HEK293 (cell line): ENCODE measurements at regions not wholly inside any gene's neighbourhood (a gene's known extent, or its start where the extent isn't known, plus 50 kb on each side); places are given as distances from the start of the nearest gene placed in this dataset.
"Not testable (repeated sequence)": the region's sequence is repeated elsewhere in the genome, so short reads cannot be mapped to it uniquely, and the experiment has no call there.

ENCODE experiments used
- CTCF ChIA-PET: fragments of 350-600 bp; formaldehyde crosslinking; extraction: SDS; loops from one replicate; lab custom pipeline; 2021; ENCODE audit warnings: antibody characterized with exemption; lab: Yijun Ruan, JAX
- POLR2A ChIA-PET: fragments of 300-600 bp; formaldehyde crosslinking; extraction: SDS; loops from one replicate; lab custom pipeline; 2020; ENCODE audit warnings: antibody characterized with exemption, inconsistent platforms; lab: Yijun Ruan, JAX
- H3K27ac ChIP-seq: fragments of 200-500 bp; sonication (Bioruptor generic); 2 replicates; pipeline ENCODE4 v1.5.1; 2014; ENCODE audit warnings: low read depth, low read length, control low read depth, inconsistent platforms; ENCODE audit errors: extremely low read depth
- H3K36me3 ChIP-seq, 2 experiments: fragments of 200-500 bp in 1 of 2; sonication (Bioruptor generic) in 1 of 2; 1 replicate in 1 of 2; 2 replicates in 1 of 2; pipeline ENCODE4 v1.5.1; 2014 to 2017; ENCODE audit warnings: inconsistent platforms in 2 of 2, low read length in 2 of 2; ENCODE audit not compliant: control insufficient read depth in 2 of 2, insufficient read depth in 1 of 2
- H3K4me1 ChIP-seq: fragments of 200-500 bp; sonication (Bioruptor generic); 2 replicates; pipeline ENCODE4 v1.5.1; 2014; ENCODE audit warnings: mild to moderate bottlenecking, low read length, inconsistent platforms; ENCODE audit not compliant: control insufficient read depth, insufficient read depth
- H3K4me3 ChIP-seq: 2 replicates; pipeline ENCODE4 v1.5.1; 2011; ENCODE audit warnings: low read depth, mild to moderate bottlenecking, control low read depth, low read length, moderate library complexity
- H3K9me3 ChIP-seq: fragments of 200-500 bp; sonication (Bioruptor generic); 2 replicates; pipeline ENCODE4 v1.5.1; 2014; ENCODE audit warnings: low read depth, low read length, inconsistent platforms; ENCODE audit not compliant: control insufficient read depth, insufficient read depth
- BCL11A ChIP-seq: fragments of 450-650 bp; formaldehyde crosslinking; IDR thresholded peaks from 2 replicates; pipeline ENCODE4 v1.5.1; 2016; ENCODE audit warnings: low read depth, missing biosample characterization, missing genetic modification characterization
- EGR2 ChIP-seq: fragments of 450-650 bp; formaldehyde crosslinking; IDR thresholded peaks from 2 replicates; pipeline ENCODE4 v1.5.1; 2016; ENCODE audit warnings: low read depth, missing biosample characterization, missing genetic modification characterization
- OVOL3 ChIP-seq: fragments of 450-650 bp; formaldehyde crosslinking; IDR thresholded peaks from 2 replicates; pipeline ENCODE4 v1.5.1; 2016; ENCODE audit warnings: missing biosample characterization, missing genetic modification characterization
- RBAK ChIP-seq: fragments of 450-650 bp; formaldehyde crosslinking; IDR thresholded peaks from 2 replicates; pipeline ENCODE4 v1.5.1; 2016; ENCODE audit warnings: missing biosample characterization, missing genetic modification characterization
- SALL2 ChIP-seq: fragments of 450-650 bp; formaldehyde crosslinking; IDR thresholded peaks from 2 replicates; pipeline ENCODE4 v1.5.0; 2017; ENCODE audit warnings: missing biosample characterization, mild to moderate bottlenecking, missing genetic modification characterization, borderline replicate concordance
- SCRT1 ChIP-seq: fragments of 450-650 bp; formaldehyde crosslinking; IDR thresholded peaks from 2 replicates; pipeline ENCODE4 v1.5.1; 2016; ENCODE audit warnings: missing biosample characterization, missing genetic modification characterization, borderline replicate concordance
- TSHZ1 ChIP-seq: fragments of 450-650 bp; formaldehyde crosslinking; IDR thresholded peaks from 2 replicates; pipeline ENCODE4 v1.5.1; 2016; ENCODE audit warnings: missing biosample characterization, missing genetic modification characterization, borderline replicate concordance
- ZNF19 ChIP-seq: fragments of 450-650 bp; formaldehyde crosslinking; IDR thresholded peaks from 2 replicates; pipeline ENCODE4; 2016; ENCODE audit warnings: missing biosample characterization, missing genetic modification characterization, low read depth
- ZNF202 ChIP-seq: fragments of 450-650 bp; formaldehyde crosslinking; IDR thresholded peaks from 2 replicates; pipeline ENCODE4 v1.5.1; 2016; ENCODE audit warnings: missing biosample characterization, missing genetic modification characterization, borderline replicate concordance
- ZNF394 ChIP-seq: fragments of 450-650 bp; formaldehyde crosslinking; IDR thresholded peaks from 2 replicates; pipeline ENCODE4 v1.5.1; 2016; ENCODE audit warnings: missing biosample characterization, missing genetic modification characterization, mild to moderate bottlenecking, moderate library complexity, borderline replicate concordance
- TF ChIP-seq, protein P1 (sequence below): fragments of 450-650 bp; formaldehyde crosslinking; optimal IDR thresholded peaks from 2 replicates; pipeline ENCODE3; 2016; ENCODE audit warnings: missing biosample characterization, mild to moderate bottlenecking, missing genetic modification characterization
- TF ChIP-seq, protein P2 (sequence below): fragments of 450-650 bp; formaldehyde crosslinking; IDR thresholded peaks from 2 replicates; pipeline ENCODE4 v1.5.1; 2016; ENCODE audit warnings: missing biosample characterization, missing genetic modification characterization

GRCh38 chr5:27769748-27770402 lies 731.5 kb upstream of the CDH9 start:
- ChIA-PET CTCF (no interaction called here), POLR2A (no interaction called here)
- no peak overlapping the region for H3K4me3 ChIP-seq
- H3K36me3 ChIP-seq = no peaks in the 10 kb centered on the region
- H3K4me1 ChIP-seq = no peaks in the 10 kb centered on the region
- TF ChIP-seq ZNF19 (tag by site-specific recombination) (no peak), SCRT1 (no peak), EGR2 (tag by site-specific recombination) (no peak), TSHZ1 (tag by site-specific recombination) (no peak), ZNF394 (tag by site-specific recombination) (no peak), RBAK (tag by site-specific recombination) (no peak), OVOL3 (no peak)
- TF ChIP-seq, protein P1, sequence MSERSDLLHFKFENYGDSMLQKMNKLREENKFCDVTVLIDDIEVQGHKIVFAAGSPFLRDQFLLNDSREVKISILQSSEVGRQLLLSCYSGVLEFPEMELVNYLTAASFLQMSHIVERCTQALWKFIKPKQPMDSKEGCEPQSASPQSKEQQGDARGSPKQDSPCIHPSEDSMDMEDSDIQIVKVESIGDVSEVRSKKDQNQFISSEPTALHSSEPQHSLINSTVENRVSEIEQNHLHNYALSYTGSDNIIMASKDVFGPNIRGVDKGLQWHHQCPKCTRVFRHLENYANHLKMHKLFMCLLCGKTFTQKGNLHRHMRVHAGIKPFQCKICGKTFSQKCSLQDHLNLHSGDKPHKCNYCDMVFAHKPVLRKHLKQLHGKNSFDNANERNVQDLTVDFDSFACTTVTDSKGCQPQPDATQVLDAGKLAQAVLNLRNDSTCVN (tag by site-specific recombination) = no peak
- TF ChIP-seq, protein P2, sequence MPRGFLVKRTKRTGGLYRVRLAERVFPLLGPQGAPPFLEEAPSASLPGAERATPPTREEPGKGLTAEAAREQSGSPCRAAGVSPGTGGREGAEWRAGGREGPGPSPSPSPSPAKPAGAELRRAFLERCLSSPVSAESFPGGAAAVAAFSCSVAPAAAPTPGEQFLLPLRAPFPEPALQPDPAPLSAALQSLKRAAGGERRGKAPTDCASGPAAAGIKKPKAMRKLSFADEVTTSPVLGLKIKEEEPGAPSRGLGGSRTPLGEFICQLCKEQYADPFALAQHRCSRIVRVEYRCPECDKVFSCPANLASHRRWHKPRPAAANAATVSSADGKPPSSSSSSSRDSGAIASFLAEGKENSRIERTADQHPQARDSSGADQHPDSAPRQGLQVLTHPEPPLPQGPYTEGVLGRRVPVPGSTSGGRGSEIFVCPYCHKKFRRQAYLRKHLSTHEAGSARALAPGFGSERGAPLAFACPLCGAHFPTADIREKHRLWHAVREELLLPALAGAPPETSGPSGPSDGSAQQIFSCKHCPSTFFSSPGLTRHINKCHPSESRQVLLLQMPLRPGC = no peak
- H3K27ac ChIP-seq = no peak overlapping the region
- H3K9me3 ChIP-seq = no peaks in the 10 kb centered on the region

DNA sequence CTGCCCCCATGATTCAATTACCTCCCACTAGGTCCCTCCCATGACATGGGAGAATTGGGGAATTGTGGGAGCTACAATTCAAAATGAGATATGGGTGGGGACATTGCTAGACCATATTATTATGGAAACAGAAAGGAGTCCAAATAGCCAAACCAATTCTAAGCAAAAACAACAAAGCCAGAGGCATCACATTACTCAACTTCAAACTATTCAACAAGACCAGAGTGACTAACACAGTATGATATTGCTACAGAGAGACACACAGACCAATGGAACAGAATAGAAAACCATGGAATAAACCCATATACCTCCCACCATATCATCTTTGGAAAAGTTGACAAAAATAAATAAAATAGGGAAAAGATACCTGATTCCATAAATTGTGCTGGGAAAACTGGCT lies 710.5 kb upstream of the CDH9 start:
- Histone ChIP-seq H3K36me3 (no peaks in the 10 kb centered on the region), H3K4me3 (no peak overlapping the region), H3K4me1 (no peaks in the 10 kb centered on the region), H3K27ac (no peak overlapping the region), H3K9me3 (no peaks in the 10 kb centered on the region; the same call in 1 of the 2 replicates)
- CTCF ChIA-PET = no interaction called here
- POLR2A ChIA-PET = no interaction called here
- TF ChIP-seq BCL11A (no peak), SALL2 (tag by site-specific recombination) (no peak)

DNA sequence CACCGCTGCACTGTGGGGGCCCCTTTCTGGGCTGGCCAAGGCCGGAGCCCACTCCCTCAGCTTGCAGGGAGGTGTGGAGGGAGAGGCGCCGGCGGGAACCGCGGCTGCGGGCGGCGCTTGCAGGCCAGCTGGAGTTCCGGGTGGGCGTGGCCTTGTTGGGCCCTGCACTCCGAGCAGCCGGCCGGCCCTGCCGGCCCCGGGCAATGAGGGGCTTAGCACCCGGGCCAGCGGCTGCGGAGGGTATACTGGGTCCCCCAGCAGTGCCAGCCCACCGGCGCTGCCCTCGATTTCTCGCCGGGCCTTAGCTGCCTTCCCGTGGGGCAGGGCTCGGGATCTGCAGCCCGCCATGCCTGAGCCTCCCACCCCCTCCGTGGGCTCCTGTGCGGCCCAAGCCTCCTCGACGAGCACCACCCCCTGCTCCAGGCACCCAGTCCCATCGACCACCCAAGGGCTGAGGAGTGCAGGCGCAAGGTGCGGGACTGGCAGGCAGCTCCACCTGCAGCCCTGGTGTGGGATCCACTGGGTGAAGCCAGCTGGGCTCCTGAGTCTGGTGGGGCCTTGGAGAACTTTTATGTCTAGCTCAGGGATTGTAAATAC lies 705.1 kb upstream of the CDH9 start:
- H3K27ac ChIP-seq, POLR2A ChIA-PET, H3K36me3 ChIP-seq, H3K4me1 ChIP-seq, CTCF ChIA-PET, H3K4me3 ChIP-seq, H3K9me3 ChIP-seq: not testable (repeated sequence)
- peak; percentile 12; the same call in 1 of the 2 replicates for TF ChIP-seq ZNF202 (tag by site-specific recombination)
